CD4-positive, alpha-beta T cell treated with Interleukin-10 for 1 hour (primary cell): ENCODE measurements at regions not wholly inside any gene's neighbourhood (a gene's known extent, or its start where the extent isn't known, plus 50 kb on each side); places are given as distances from the start of the nearest gene placed in this dataset.
"Not testable (repeated sequence)": the region's sequence is repeated elsewhere in the genome, so short reads cannot be mapped to it uniquely, and the experiment has no call there.

Experiments
- DNase-seq: peaks from one replicate; pipeline ENCODE4 v3.0.0-alpha.2; 2020

- DNase-seq: no peak
Observed at GRCh38 chr5:99706160-99706559, 777.4 kb upstream of the CHD1 start.

DNA sequence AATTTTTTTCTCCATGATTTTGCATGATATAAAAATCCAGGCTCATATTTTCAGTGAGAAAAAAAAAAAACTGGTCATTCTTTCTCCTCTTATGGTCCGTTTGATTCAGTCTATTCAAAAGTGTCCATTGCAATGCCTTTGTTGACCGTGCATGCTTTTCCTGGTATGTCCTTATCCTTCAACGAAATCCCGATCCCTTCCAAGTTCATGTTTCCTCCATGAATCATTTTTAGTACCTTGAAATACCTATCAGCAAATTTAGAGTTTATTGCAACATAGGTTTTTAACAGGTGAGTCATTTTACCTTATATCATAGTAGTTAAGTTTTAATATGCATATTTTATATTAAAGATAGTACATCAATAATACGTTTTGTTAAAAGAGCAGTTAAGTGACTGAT is 773.8 kb upstream of the CHD1 start:
- DNase-seq: no peak

DNA sequence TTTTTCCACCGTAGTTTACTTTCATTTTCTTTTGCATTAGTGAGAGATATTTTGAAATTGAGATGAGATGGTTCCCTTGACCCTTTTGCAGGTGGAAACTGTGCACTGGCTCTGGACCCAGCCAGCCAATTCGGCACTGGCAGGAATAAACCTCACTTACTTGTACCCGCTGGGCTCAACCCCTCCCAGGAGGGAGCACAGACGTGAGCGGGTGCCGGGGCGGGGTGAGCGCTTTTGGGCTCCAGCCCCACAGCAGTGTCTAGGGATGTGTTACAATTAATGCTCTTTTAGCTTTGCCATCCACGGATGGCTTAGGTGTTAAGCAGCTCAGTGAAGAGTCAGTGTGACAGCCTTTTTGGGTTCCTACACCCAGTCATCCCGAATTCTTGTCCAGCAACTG is 766.1 kb upstream of the CHD1 start:
- DNase-seq: no peak

GRCh38 chr5:99686538-99686937 is 757.7 kb upstream of the CHD1 start:
- no peak for DNase-seq

- no peak for DNase-seq
Observed at GRCh38 chr5:99675974-99676373, 747.2 kb upstream of the CHD1 start.

- no peak for DNase-seq
Observed at GRCh38 chr5:99674101-99674500, 745.3 kb upstream of the CHD1 start.

DNA sequence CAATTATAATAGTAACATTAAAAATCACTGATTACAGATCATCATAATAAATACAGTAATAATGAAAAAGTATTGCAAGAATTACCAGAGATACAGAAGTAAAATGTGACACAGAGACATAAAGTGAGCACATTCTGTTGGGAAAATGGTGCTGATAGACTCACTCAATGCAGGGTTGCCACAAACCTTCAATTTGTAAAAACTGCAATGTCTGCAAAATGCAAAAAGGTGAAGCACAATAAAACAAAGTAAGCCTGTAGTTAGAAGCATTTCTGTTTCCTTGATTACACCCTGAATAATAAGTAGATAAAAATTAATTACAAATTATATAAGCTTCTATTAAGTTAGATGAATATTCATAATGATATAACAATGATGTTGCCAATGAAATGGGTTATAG is 736.2 kb upstream of the CHD1 start:
- no peak for DNase-seq

DNA sequence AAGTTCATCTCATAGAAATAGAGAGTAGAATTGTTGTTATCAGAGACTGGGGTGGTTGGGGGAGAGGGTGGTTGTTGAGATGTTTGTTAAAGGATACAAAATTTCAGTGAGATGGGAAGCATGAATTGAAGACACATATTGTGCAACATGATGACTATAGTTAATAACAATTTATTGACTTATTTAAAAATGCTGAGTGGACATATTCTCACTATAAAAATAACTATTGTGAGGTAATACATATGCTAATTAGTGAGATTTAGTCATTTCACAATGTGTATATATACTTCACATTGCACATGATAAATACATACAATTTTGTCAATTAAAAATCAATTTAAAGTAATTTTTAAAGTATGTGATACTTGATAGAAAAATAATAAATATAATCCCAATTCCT is 722.5 kb upstream of the CHD1 start:
- DNase-seq: no peak

- DNase-seq: no peak
Observed at GRCh38 chr5:99646011-99646647, 717.3 kb upstream of the CHD1 start.

- no peak for DNase-seq
Observed at GRCh38 chr5:99644822-99645221, 716.0 kb upstream of the CHD1 start.

DNA sequence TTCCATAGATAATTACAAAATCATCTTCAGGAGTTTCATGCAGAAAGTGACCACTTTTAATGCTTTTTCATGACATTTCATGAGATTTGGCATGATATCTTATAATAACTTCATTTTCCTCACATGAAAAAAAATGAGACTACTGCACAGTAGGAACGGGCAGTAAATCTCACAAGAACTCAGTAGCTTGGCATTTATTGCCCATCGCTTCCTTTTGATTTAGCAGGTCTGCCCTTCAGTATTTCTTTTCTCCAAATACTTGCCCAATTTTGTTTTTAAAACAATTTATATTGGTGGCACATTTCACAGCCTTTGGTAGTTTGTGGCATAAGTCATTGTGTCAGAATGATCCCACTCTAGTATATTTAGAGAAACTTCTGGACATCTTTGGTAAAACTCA is 711.8 kb upstream of the CHD1 start:
- no peak for DNase-seq

DNA sequence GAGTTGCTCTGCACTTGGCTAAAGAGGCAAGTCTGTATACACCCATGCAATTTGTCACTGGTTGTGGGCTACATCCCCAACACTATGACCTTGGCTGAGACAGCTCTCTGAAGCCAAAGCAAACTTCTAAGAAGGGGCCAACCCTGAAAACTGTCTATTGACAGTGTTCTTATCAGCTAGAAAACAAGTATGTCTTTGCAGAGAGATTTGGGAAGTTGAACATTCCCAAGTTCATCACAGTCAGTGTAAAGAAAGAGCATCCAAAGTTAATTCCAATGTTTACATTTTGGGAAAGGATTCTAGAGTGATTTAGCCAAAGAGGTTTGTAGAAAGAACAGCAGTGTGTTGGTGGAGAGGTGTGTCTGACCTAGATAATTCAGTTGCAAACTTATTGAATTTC is 711.1 kb upstream of the CHD1 start:
- DNase-seq: no peak

DNA sequence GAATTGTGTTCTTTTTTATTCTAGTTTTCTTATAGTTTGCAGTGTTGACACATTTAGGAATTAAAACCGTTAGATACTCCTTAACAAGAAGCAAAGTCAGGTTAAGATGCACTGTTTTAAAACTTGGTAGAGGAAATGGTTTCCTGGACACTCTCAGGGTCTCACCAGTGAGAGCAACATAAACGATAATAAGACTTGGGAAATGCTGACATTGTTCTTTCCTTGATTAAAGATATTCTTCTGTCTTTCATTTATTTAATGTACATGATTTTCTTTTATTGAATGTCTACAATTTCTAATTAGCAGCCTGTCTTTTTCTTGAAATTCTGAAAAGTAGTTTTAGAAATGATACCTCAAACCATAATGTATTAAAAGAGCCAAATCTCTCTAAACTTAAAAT is 707.9 kb upstream of the CHD1 start:
- no peak for DNase-seq

- DNase-seq: no peak
Observed at GRCh38 chr5:99621772-99622681, 693.2 kb upstream of the CHD1 start.

- no peak for DNase-seq
Observed at GRCh38 chr5:99617335-99617734, 688.5 kb upstream of the CHD1 start.

DNA sequence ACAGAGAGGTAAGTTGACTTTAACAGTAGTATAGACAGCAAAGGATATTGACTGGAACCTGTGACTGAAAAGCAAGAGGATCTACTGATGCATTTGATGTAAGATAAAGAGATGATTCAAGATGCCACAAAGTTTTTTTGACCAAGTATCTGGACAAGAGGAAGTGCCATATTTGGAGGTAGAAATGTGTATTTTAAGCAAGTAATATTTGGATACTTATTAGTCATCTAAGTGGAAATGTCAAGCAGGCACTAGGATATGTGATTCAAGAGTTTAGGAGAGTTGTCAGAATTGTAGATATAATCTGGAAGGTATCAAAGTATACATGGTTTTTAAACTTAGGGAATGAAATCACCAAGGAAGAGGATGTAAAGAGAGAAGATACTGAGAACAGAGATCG is 686.1 kb upstream of the CHD1 start:
- DNase-seq: no peak

- DNase-seq: no peak
Observed at GRCh38 chr5:99607124-99607523, 678.3 kb upstream of the CHD1 start.

DNA sequence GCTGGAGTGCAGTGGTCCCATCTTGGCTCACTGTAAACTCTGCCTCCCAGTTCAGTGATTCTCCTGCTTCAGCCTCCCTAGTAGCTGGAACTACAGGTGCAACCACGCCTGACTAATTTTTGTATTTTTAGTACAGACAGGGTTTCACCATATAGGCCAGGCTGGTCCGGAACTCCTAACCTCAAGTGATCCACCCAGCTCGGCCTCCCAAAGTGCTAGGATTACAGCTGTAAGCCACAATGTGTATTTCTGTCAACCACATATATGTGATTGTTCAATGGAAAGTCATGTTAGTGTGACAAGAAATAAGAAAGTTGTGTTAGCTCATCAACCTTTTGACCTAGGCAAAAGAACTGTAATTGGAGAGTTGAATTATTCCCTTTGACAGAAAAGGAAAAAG is 677.1 kb upstream of the CHD1 start:
- no peak for DNase-seq

- DNase-seq: no peak
Observed at GRCh38 chr5:99600952-99601351, 672.1 kb upstream of the CHD1 start.

DNA sequence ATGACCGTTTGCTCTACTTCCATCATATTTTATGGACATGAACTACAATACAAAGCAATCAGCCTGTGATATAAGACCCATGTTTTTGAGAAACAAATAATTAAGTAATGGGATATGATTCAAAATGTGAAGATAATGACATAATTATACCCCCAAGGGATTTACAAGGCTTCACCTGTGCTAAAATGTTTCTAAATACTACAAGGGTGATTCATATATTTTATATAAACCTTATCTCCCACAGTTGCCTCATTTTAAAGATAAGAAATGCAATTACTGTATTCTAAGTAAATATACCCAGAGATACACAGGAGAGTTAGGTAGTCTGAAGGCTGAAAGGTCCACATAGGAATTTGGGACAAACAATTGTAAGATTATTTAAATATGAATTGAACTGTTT is 662.0 kb upstream of the CHD1 start:
- DNase-seq: no peak

DNA sequence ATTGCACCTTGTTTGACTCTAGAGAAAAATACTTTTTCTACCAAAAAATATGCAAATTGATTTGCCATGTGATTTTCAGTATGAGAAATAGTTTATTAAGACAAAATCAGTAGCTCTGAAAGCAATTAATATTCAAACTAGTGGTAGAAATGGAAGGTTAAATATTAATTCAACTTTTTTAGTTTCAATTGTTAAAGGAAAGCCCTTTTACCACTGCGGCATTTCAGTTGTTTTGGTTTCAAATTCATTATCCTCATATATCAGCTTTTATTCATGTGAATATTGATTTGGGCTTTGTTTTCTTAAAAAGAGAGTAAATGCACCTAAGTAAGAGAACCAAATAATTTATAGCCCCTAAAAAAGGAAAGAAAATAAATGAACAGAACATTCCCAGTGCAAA is 660.6 kb upstream of the CHD1 start:
- no peak for DNase-seq

- no peak for DNase-seq
Observed at GRCh38 chr5:99587983-99588382, 659.2 kb upstream of the CHD1 start.

DNA sequence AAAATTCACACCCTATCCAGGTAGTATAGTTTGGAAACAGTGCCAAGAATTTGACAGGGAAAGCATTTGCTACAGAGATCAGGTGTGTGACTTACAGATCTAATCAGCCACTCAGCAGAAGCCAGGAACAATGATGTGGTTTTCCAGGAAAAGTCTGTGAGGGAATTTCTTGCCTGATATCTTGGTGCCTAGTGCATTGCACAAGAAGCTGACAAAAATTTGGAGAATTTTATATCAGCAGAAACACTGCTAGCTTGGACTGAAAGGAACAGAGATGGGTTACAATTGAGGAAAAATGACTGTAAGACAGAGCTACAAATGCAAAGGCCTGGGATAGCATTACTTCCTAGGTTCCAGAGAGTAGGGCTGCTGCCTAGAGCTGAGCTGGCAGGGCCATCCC is 658.1 kb upstream of the CHD1 start:
- DNase-seq: no peak

GRCh38 chr5:99581204-99581603 is 652.4 kb upstream of the CHD1 start:
- DNase-seq: not testable (repeated sequence)
